K562 (cell line): ENCODE measurements at regions not wholly inside any gene's neighbourhood (a gene's known extent, or its start where the extent isn't known, plus 50 kb on each side); places are given as distances from the start of the nearest gene placed in this dataset.
A peak's percentile ranks its signal among the peaks of the same experiment; 100 is the strongest.

Source experiments
- DIDO1 ChIP-seq: fragments of 450-650 bp; IDR thresholded peaks from 2 replicates; pipeline ENCODE4 v1.6.1; 2016; ENCODE audit warnings: low read depth, missing biosample characterization, missing genetic modification characterization
- JUNB ChIP-seq: fragments of 450-650 bp; formaldehyde crosslinking; conservative IDR thresholded peaks from 2 replicates; pipeline ENCODE4 v1.4.0; 2020; ENCODE audit warnings: mild to moderate bottlenecking
- MIER1 ChIP-seq: fragments of 450-650 bp; IDR thresholded peaks from 2 replicates; pipeline ENCODE4 v1.6.1; 2016; ENCODE audit warnings: antibody characterized with exemption, mild to moderate bottlenecking, low read depth
- MTA1 ChIP-seq: fragments of 450-650 bp; IDR thresholded peaks from 2 replicates; pipeline ENCODE4 v1.6.1; 2017; ENCODE audit warnings: borderline replicate concordance
- NCOA2 ChIP-seq, 2 experiments: fragments of 450-650 bp; IDR thresholded peaks; 2 replicates each; pipeline ENCODE4 v1.6.1; 2018; ENCODE audit warnings: mild to moderate bottlenecking in 2 of 2, moderate library complexity in 1 of 2; ENCODE audit not compliant: partially characterized antibody in 2 of 2
- NCOA4 ChIP-seq: fragments of 450-650 bp; IDR thresholded peaks from 2 replicates; pipeline ENCODE4 v1.6.1; 2018; ENCODE audit warnings: mild to moderate bottlenecking; ENCODE audit not compliant: partially characterized antibody
- RBBP5 ChIP-seq: fragments of 200-600 bp; sonication (generic); IDR thresholded peaks from 2 replicates; pipeline ENCODE4 v1.6.1; 2012; ENCODE audit warnings: borderline replicate concordance, mild to moderate bottlenecking, low read length, control low read depth, inconsistent platforms; ENCODE audit not compliant: insufficient read depth, poor library complexity, severe bottlenecking
- U2AF2 ChIP-seq: fragments of 200-400 bp; formaldehyde crosslinking; optimal IDR thresholded peaks from 2 replicates; pipeline ENCODE3; 2017; ENCODE audit warnings: low read depth, mild to moderate bottlenecking, low read length
- ZNF282 ChIP-seq: sonication (generic); formaldehyde crosslinking; IDR thresholded peaks from 2 replicates; pipeline ENCODE4 v1.8.1; 2023; ENCODE audit warnings: missing genetic modification reagents
- TF ChIP-seq, protein P1 (sequence below): fragments of 450-650 bp; IDR thresholded peaks from 2 replicates; pipeline ENCODE4 v1.6.1; 2018; ENCODE audit warnings: mild to moderate bottlenecking, low read depth; ENCODE audit not compliant: partially characterized antibody
- TF ChIP-seq, protein P2 (sequence below): fragments of 150-350 bp; IDR thresholded peaks from 2 replicates; pipeline ENCODE4 v1.6.1; 2014; ENCODE audit warnings: low read depth, mild to moderate bottlenecking, low read length, borderline replicate concordance
- TF ChIP-seq, protein P3 (sequence below), 3 experiments: fragments of 200-800 bp in 1 of 3; fragments of 250-450 bp in 1 of 3; fragments of 450-650 bp in 1 of 3; sonication (Bioruptor Pico) in 1 of 3; sonication (Bioruptor generic) in 1 of 3; formaldehyde crosslinking in 1 of 3; IDR thresholded peaks; 2 replicates each; pipeline versions ENCODE4 v1.6.1 to v1.8.0; 2016 to 2022; ENCODE audit warnings: mild to moderate bottlenecking in 2 of 3, missing genetic modification characterization in 2 of 3, missing compliant biosample characterization in 1 of 3, moderate library complexity in 1 of 3

DNA sequence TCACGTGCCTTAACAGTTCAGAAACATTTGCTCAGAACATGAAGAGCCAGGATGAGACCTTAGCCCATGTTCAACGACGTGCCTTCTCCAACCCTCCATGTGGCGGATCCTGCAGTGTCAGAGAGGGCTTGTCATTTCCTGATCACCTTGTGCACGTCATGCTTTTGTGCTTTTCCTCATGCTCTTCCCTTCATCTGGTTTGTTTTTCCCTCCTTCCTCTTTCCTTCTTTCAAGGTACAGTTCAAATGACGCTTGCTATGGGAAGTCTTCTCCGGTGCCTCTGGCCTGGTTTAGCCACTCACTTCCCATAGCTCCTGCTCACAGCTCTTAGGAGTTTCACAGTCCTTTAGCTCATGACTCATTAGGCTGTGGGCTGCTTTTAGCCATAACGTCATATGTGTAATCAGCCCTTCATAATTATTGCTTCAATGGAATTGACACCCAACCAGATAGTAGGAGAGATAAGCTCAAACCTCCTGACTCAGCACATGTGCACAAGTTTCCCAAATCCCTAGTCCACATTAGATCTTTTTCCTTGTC, 102.7 kb upstream of the CNKSR3 start (continued):
- TF ChIP-seq, protein P1, sequence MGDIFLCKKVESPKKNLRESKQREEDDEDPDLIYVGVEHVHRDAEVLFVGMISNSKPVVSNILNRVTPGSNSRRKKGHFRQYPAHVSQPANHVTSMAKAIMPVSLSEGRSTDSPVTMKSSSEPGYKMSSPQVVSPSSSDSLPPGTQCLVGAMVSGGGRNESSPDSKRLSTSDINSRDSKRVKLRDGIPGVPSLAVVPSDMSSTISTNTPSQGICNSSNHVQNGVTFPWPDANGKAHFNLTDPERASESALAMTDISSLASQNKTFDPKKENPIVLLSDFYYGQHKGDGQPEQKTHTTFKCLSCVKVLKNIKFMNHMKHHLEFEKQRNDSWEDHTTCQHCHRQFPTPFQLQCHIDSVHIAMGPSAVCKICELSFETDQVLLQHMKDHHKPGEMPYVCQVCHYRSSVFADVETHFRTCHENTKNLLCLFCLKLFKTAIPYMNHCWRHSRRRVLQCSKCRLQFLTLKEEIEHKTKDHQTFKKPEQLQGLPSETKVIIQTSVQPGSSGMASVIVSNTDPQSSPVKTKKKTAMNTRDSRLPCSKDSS: no peak
- TF ChIP-seq RBBP5 (no peak), NCOA4 (no peak), U2AF2 (no peak), JUNB (CRISPR knock-in tag) (peak; percentile 68), NCOA2 (IDR thresholded peaks at IDR 0.05; ENCODE audit: partially characterized antibody in 2 of 2) (no peak), ZNF282 (CRISPR knock-in tag) (no peak), MIER1 (no peak), DIDO1 (tag) (0 out of 2 replicates have a peak, but pooled peaks have one; percentile 27), MTA1 (peak; percentile 44; the same call in 1 of the 2 replicates)
- TF ChIP-seq, protein P2, sequence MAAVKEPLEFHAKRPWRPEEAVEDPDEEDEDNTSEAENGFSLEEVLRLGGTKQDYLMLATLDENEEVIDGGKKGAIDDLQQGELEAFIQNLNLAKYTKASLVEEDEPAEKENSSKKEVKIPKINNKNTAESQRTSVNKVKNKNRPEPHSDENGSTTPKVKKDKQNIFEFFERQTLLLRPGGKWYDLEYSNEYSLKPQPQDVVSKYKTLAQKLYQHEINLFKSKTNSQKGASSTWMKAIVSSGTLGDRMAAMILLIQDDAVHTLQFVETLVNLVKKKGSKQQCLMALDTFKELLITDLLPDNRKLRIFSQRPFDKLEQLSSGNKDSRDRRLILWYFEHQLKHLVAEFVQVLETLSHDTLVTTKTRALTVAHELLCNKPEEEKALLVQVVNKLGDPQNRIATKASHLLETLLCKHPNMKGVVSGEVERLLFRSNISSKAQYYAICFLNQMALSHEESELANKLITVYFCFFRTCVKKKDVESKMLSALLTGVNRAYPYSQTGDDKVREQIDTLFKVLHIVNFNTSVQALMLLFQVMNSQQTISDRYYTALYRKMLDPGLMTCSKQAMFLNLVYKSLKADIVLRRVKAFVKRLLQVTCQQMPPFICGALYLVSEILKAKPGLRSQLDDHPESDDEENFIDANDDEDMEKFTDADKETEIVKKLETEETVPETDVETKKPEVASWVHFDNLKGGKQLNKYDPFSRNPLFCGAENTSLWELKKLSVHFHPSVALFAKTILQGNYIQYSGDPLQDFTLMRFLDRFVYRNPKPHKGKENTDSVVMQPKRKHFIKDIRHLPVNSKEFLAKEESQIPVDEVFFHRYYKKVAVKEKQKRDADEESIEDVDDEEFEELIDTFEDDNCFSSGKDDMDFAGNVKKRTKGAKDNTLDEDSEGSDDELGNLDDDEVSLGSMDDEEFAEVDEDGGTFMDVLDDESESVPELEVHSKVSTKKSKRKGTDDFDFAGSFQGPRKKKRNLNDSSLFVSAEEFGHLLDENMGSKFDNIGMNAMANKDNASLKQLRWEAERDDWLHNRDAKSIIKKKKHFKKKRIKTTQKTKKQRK: no peak
- TF ChIP-seq, protein P3, sequence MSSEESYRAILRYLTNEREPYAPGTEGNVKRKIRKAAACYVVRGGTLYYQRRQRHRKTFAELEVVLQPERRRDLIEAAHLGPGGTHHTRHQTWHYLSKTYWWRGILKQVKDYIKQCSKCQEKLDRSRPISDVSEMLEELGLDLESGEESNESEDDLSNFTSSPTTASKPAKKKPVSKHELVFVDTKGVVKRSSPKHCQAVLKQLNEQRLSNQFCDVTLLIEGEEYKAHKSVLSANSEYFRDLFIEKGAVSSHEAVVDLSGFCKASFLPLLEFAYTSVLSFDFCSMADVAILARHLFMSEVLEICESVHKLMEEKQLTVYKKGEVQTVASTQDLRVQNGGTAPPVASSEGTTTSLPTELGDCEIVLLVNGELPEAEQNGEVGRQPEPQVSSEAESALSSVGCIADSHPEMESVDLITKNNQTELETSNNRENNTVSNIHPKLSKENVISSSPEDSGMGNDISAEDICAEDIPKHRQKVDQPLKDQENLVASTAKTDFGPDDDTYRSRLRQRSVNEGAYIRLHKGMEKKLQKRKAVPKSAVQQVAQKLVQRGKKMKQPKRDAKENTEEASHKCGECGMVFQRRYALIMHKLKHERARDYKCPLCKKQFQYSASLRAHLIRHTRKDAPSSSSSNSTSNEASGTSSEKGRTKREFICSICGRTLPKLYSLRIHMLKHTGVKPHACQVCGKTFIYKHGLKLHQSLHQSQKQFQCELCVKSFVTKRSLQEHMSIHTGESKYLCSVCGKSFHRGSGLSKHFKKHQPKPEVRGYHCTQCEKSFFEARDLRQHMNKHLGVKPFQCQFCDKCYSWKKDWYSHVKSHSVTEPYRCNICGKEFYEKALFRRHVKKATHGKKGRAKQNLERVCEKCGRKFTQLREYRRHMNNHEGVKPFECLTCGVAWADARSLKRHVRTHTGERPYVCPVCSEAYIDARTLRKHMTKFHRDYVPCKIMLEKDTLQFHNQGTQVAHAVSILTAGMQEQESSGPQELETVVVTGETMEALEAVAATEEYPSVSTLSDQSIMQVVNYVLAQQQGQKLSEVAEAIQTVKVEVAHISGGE (CRISPR knock-in tag; IDR thresholded peaks at IDR 0.05): 0 out of 6 replicates have a peak, but pooled peaks of 1 of the 3 experiments have one; percentile 27
- TF ChIP-seq, all 486 proteins: peak for 83
